IPS DF 6.9 (cell line): ENCODE measurements at regions not wholly inside any gene's neighbourhood (a gene's known extent, or its start where the extent isn't known, plus 50 kb on each side); places are given as distances from the start of the nearest gene placed in this dataset.
"Not testable (repeated sequence)": the region's sequence is repeated elsewhere in the genome, so short reads cannot be mapped to it uniquely, and the experiment has no call there.

ENCODE experiments used
- DNase-seq: peaks from one replicate; pipeline ENCODE4 v3.0.0-alpha.2; 2013; ENCODE audit warnings: low read depth, low spot score
- H3K27ac ChIP-seq: one replicate; pipeline ENCODE4 v1.5.1; 2013; ENCODE audit warnings: low read length, control low read depth
- H3K27me3 ChIP-seq: 2 replicates; pipeline ENCODE4 v1.6.1; 2013; ENCODE audit warnings: mild to moderate bottlenecking, low read length; ENCODE audit not compliant: control insufficient read depth, insufficient read depth
- H3K36me3 ChIP-seq: 2 replicates; pipeline ENCODE4 v1.6.1; 2013; ENCODE audit warnings: low read length; ENCODE audit not compliant: control insufficient read depth, insufficient read depth
- H3K4me1 ChIP-seq: 2 replicates; pipeline ENCODE4 v1.6.1; 2013; ENCODE audit warnings: low read length; ENCODE audit not compliant: control insufficient read depth, insufficient read depth
- H3K4me3 ChIP-seq: 2 replicates; pipeline ENCODE4 v1.5.1; 2013; ENCODE audit warnings: mild to moderate bottlenecking, low read length
- H3K9me3 ChIP-seq: 2 replicates; pipeline ENCODE4 v1.6.1; 2013; ENCODE audit warnings: low read length, inconsistent platforms; ENCODE audit not compliant: control insufficient read depth, insufficient read depth
- WGBS: extraction: QIAGEN DNeasy Blood & Tissue Kit; methylation state at CpG from one replicate; pipeline ENCODE4 v1.1.7; 2013; ENCODE audit warnings: mixed read lengths, missing lambda C conversion rate; ENCODE audit not compliant: insufficient read length, insufficient coverage; 5-methylcytosine and 5-hydroxymethylcytosine counted together

DNA sequence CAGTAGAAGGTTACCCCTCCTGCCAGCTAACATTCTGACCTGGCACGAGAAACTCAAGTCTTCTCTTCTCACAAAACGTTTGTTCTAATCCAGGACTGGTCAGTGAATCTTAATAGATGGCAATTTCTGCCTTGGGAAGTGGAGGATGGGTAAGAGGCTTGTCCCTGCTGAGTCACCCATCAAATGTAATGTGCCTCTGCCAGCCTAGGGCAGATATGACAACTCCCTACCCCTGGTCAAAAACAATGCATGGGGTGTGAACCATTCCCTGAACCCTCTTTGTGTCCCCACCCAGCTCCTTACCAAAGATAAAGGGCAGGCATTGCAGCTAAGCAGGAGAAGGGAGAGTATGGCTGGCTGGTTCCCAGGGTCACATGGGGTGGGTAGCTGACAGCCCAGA, 1052.9 kb downstream of the GALC start:
- no CpG with 5 or more reads among the region's 2 CpGs for WGBS
- no peak overlapping the region for H3K27ac ChIP-seq
- no peaks in the 10 kb centered on the region for H3K27me3 ChIP-seq
- no peaks in the 10 kb centered on the region for H3K4me1 ChIP-seq
- no peak overlapping the region for H3K4me3 ChIP-seq
- no peaks in the 10 kb centered on the region for H3K36me3 ChIP-seq
- H3K9me3 ChIP-seq = no peaks in the 10 kb centered on the region
- DNase-seq = no peak

DNA sequence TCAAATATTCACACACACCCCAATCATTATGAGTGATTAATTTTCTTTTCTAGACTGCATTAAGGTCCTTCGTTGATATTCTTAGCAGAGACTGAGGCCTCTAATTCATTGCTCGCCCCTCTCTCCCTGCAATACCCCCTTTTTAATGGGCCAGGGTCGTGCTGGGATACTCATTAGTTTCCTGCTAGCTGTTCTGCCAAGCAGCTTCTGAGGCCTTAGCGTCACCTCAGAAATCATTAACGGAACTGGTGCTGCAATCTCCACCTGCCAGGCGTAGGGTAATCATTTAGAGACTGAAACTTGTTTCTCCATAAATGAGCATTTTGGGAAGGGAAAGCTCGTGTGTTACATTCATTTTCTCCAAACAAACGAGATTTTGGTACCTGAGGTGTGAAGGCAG, 1054.7 kb downstream of the GALC start:
- Histone ChIP-seq H3K27ac (no peak overlapping the region), H3K9me3 (no peaks in the 10 kb centered on the region), H3K4me1 (peaks cover 2% of the 10 kb centered on the region; the same call in 1 of the 2 replicates), H3K36me3 (no peaks in the 10 kb centered on the region), H3K4me3 (no peak overlapping the region), H3K27me3 (no peaks in the 10 kb centered on the region)
- DNase-seq = no peak
- no CpG with 5 or more reads among the region's 8 CpGs for WGBS

DNA sequence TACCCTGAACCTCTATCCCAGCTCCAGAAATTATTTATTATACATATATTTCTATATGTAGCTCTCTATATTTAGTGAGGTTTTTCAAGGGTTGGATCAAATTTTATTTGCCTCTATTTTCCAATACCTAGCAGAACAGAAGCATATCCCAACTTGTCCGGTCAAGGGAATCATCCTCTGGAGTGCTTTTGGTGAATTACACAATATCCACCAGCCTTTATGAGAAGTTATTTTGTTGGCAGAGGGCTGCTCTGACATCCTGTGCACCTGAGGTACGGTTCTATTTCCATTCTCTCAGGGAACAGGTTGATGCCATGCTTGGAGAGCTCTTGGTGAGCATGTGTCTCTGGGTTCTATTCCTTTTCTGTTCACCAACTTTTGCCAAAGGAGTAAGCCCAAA, 1056.4 kb downstream of the GALC start:
- Histone ChIP-seq H3K9me3 (no peaks in the 10 kb centered on the region), H3K4me3 (no peak overlapping the region), H3K27me3 (no peaks in the 10 kb centered on the region), H3K4me1 (peaks cover 2% of the 10 kb centered on the region; the same call in 1 of the 2 replicates), H3K27ac (no peak overlapping the region), H3K36me3 (no peaks in the 10 kb centered on the region)
- no CpG with 5 or more reads among the region's 2 CpGs for WGBS
- no peak for DNase-seq

DNA sequence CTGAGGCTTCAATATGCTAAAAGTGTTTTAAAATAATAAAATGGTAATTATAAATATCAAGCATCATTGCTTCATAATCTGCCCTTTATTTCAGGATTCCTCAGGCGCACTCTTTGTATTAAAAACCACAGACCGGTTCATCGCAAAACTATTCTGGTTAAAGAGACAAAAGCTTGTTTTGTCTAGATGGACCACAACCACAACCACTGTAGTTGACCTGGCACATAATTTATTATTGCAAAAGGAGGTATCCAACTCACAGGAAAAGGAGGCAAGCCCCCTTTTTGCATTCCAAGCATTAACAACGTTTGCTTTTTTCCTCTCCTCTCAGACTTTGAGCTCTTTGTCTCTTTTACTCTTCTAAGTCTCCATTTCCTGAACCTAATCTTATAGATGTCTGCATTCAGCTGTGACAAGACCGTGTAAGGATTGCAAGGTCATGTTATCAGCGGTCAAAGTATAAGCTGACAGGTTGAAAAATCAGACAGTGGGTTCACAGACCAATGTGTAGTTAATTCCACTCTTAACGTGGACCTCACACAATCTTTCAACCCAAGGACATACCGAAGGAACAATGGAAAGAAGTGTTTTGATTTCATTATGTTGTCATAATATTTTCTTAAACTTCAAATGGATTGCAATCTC, 1057.6 kb downstream of the GALC start:
- H3K4me3 ChIP-seq = no peak overlapping the region
- H3K27me3 ChIP-seq = no peaks in the 10 kb centered on the region
- no peaks in the 10 kb centered on the region for H3K36me3 ChIP-seq
- no peak for DNase-seq
- no peaks in the 10 kb centered on the region for H3K9me3 ChIP-seq
- no CpG with 5 or more reads among the region's 8 CpGs for WGBS
- peaks cover 2% of the 10 kb centered on the region; the same call in 1 of the 2 replicates for H3K4me1 ChIP-seq
- H3K27ac ChIP-seq = no peak overlapping the region

DNA sequence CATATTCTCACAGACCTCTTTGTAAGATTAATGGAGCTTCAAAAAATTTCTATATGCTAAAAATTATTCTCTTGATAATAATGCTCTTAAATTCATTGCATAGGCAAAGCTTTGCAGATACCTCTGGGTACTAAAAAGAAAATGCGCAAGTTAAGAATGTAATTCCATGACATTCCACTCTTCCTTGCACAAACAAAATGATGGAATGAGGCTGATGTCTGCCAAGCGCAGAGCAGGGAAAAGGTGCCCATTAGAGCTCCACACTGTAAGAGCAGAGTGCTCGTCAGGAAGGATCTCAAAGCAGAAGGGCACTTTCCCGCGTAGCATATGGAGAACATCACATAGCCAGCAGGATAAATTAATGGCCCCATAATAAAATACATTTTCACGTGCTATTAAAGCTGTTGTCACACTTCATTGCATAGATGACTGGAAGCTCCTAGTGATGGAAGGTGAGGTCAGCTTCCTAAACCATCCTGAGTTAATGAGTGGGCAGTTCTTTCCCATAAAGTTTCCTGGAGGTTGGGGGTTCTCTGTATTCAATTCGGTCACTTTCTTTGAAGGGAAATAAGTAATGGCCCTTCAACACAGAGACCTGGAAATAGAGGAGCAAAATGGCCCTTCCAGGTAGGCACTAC, 1058.9 kb downstream of the GALC start:
- no peak for DNase-seq
- H3K9me3 ChIP-seq = no peaks in the 10 kb centered on the region
- H3K27me3 ChIP-seq = no peaks in the 10 kb centered on the region
- no CpG with 5 or more reads among the region's 7 CpGs for WGBS
- H3K4me3 ChIP-seq = no peak overlapping the region
- no peak overlapping the region for H3K27ac ChIP-seq
- no peaks in the 10 kb centered on the region for H3K36me3 ChIP-seq
- H3K4me1 ChIP-seq = peaks cover 2% of the 10 kb centered on the region; the same call in 1 of the 2 replicates

DNA sequence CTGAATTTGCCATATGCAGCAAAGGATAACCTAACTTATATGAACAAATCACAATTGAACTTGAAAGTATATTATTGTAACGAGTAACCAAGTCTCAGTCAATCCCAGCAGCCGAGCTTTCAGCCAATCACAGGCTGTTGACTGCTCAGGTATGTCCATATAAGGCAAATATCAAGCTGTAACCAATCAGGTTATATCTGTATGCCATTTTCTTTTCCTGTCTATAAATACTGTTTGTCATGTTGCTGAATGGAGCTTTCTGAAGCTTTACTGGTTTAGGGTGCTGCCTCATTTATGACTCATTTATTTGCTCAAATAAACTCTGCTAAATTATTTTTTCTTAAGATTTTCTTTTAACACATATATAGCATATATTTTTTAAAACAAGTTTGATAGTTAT, 1059.5 kb downstream of the GALC start:
- Histone ChIP-seq H3K4me1 (peaks cover 2% of the 10 kb centered on the region; the same call in 1 of the 2 replicates), H3K27ac (no peak overlapping the region), H3K9me3 (no peaks in the 10 kb centered on the region), H3K4me3 (no peak overlapping the region), H3K36me3 (no peaks in the 10 kb centered on the region), H3K27me3 (no peaks in the 10 kb centered on the region)
- no CpG with 5 or more reads among the region's 2 CpGs for whole genome bisulfite sequencing
- no peak for DNase-seq

DNA sequence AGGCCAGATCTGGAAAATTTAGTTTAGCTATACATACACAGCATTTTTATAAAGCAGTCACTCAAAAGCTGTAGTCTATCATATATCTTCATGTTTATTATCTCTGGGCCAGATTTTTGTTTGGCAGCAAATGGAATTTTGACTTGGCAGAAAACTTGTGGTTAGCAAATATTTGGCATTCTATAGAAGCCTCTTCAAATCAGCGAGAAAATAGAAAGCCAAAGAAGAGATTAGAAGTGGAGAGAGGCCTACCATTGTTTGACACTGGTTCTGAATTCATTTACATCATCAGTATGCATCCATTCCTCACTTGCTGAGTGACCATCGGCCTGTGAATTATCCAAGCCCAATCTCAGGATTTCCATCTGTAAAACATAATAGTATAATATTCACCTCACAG, 1077.6 kb downstream of the GALC start:
- no peaks in the 10 kb centered on the region for H3K27me3 ChIP-seq
- WGBS = no CpG with 5 or more reads among the region's 2 CpGs
- DNase-seq = no peak
- H3K4me1 ChIP-seq = no peaks in the 10 kb centered on the region
- H3K27ac ChIP-seq = no peak overlapping the region
- H3K36me3 ChIP-seq = no peaks in the 10 kb centered on the region
- H3K4me3 ChIP-seq = no peak overlapping the region
- H3K9me3 ChIP-seq = no peaks in the 10 kb centered on the region

DNA sequence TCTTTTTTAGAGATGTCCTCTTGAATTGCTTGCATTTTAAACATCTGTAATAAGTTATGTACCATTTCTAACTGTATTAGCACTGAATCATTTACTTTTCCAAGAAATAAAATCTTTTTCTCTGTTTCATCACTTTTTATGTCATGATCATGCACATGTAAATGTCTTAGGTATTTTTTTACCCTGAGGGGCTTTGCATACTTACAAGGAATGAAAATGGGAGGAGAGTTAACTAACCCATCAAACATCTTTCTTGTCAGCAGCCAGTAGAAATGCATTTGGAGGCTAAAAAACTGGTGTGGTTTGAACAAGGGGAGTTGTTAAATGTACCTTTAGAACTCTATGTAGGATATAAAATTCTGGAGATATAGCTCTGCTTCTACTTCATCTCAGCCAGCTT, 1080.3 kb downstream of the GALC start:
- Histone ChIP-seq H3K36me3 (no peaks in the 10 kb centered on the region), H3K4me3 (no peak overlapping the region)

DNA sequence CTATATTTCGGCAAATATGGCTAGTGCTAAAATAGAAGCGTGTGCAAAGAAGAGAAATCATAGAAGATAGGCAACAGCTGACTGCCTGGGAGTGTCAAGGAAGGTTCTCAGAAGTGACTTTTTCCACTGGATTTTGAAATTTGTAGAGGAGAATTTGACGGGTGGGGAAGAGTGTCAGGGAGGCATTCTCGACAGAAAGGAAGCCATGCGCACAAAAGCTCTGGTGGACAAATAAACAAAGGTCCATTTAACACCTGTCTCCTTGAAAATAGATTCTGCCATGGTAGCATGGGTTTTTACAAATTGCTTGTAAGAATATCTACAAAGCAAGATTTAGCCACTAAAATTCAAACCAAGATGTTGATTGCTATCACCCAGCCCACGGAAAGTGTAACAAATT, 1081.5 kb downstream of the GALC start:
- no peak overlapping the region for H3K27ac ChIP-seq
- no peaks in the 10 kb centered on the region for H3K27me3 ChIP-seq
- DNase-seq = no peak
- H3K9me3 ChIP-seq = no peaks in the 10 kb centered on the region
- no CpG with 5 or more reads among the region's 6 CpGs for WGBS
- H3K4me1 ChIP-seq = no peaks in the 10 kb centered on the region
- no peak overlapping the region for H3K4me3 ChIP-seq
- no peaks in the 10 kb centered on the region for H3K36me3 ChIP-seq

More for the DNA sequence above, 1080.3 kb downstream of the GALC start:
- Histone ChIP-seq H3K27me3 (no peaks in the 10 kb centered on the region), H3K27ac (no peak overlapping the region), H3K9me3 (no peaks in the 10 kb centered on the region), H3K4me1 (no peaks in the 10 kb centered on the region)
- DNase-seq = no peak

DNA sequence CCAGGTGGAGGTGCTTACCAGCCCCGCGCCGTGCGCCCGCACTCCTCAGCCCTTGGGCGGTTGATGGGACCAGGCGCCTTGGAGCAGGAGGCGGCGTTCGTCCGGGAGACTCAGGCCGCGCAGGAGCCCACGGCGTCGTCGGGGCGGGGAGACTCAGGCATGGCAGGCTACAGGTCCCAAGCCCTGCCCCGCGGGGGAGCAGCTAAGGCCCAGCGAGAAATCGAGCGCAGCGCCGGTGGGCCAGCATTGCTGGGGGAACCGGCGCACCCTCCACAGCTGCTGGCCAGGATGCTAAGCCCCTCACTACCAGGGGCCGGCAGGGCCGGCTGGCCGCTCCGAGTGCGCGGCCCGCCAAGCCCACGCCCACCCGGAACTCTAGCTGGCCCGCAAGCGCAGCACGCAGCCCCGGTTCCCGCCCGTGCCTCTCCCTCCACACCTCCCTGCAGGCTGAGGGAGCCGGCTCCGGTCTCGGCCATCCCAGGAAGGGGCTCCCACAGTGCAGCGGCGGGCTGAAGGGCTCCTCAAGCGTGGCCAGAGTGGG, 1087.5 kb downstream of the GALC start:
- H3K27me3 ChIP-seq, DNase-seq, H3K36me3 ChIP-seq, H3K9me3 ChIP-seq, H3K27ac ChIP-seq, H3K4me3 ChIP-seq, H3K4me1 ChIP-seq: not testable (repeated sequence)
- WGBS = no CpG with 5 or more reads among the region's 48 CpGs
